ENCODE measurements at regions not wholly inside any gene's neighbourhood (a gene's known extent, or its start where the extent isn't known, plus 50 kb on each side); places are given as distances from the start of the nearest gene placed in this dataset.

DNA sequence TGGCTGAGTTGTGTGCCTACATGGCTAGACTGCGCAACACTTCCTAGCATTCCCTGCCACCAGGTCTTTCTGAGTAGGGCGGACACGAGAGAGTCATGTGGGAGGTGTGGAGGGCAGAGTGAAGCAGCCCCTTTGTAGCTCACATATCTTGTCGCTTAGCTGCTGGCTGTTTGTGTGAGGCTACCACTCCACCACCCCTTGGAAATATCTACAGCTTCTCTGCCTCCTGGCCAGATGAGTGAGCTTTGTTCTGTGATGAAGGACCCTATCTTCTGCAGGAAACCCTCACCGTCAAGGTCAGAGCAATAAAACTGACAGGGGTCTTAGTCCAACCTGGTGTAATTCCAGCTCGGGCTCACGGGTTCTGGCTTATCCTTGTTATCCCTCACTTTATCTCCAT, 232.1 kb upstream of the ASIC2 start:
- TF ChIP-seq POLR2A (IDR thresholded peaks at IDR 0.05), result no peak
- TF ChIP-seq, protein P1, sequence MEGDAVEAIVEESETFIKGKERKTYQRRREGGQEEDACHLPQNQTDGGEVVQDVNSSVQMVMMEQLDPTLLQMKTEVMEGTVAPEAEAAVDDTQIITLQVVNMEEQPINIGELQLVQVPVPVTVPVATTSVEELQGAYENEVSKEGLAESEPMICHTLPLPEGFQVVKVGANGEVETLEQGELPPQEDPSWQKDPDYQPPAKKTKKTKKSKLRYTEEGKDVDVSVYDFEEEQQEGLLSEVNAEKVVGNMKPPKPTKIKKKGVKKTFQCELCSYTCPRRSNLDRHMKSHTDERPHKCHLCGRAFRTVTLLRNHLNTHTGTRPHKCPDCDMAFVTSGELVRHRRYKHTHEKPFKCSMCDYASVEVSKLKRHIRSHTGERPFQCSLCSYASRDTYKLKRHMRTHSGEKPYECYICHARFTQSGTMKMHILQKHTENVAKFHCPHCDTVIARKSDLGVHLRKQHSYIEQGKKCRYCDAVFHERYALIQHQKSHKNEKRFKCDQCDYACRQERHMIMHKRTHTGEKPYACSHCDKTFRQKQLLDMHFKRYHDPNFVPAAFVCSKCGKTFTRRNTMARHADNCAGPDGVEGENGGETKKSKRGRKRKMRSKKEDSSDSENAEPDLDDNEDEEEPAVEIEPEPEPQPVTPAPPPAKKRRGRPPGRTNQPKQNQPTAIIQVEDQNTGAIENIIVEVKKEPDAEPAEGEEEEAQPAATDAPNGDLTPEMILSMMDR (IDR thresholded peaks at IDR 0.05), result no peak
